Ovary (tissue), 7 donors: ENCODE measurements at regions not wholly inside any gene's neighbourhood (a gene's known extent, or its start where the extent isn't known, plus 50 kb on each side); places are given as distances from the start of the nearest gene placed in this dataset.

Source experiments
- DNase-seq, 5 donors: peaks; one replicate each; pipeline ENCODE4 v3.0.0-alpha.2; 2019 to 2020
- H3K27ac ChIP-seq, 2 donors: fragments of 200-600 bp; one replicate each; pipeline versions ENCODE4 v1.5.1 to v1.8.0; 2019 to 2022
- H3K27me3 ChIP-seq: fragments of 200-600 bp; one replicate; pipeline ENCODE4 v1.8.0; 2022
- H3K36me3 ChIP-seq: fragments of 200-600 bp; sonication (generic); one replicate; pipeline ENCODE4 v1.5.1; 2019
- H3K4me1 ChIP-seq: one replicate; pipeline ENCODE4 v1.8.1; 2013; ENCODE audit warnings: mild to moderate bottlenecking, moderate library complexity; ENCODE audit not compliant: insufficient read depth
- H3K4me3 ChIP-seq: fragments of 200-600 bp; sonication (generic); one replicate; pipeline ENCODE4 v1.5.1; 2017
- H3K9me3 ChIP-seq, 2 donors: fragments of 200-600 bp in 1 of 2; sonication (generic) in 1 of 2; one replicate each; pipeline versions ENCODE4 v1.5.1 to v1.8.1; 2013 to 2019; ENCODE audit warnings: mild to moderate bottlenecking in 1 of 2, moderate library complexity in 1 of 2
- EP300 ChIP-seq: sonication (generic); formaldehyde crosslinking; IDR thresholded peaks from one replicate; pipeline ENCODE4 v1.6.1; 2017; ENCODE audit warnings: antibody characterized with exemption
- POLR2A ChIP-seq: fragments of 450-650 bp; IDR thresholded peaks from one replicate; pipeline ENCODE4 v1.6.1; 2017; ENCODE audit warnings: antibody characterized with exemption, mild to moderate bottlenecking, moderate library complexity
- WGBS, 3 donors: extraction: QIAGEN DNeasy Blood & Tissue Kit in 1 of 3; methylation state at CpG; one replicate each; pipeline versions ENCODE4 v1.1.5 to v1.1.7; 2013 to 2017; 5-methylcytosine and 5-hydroxymethylcytosine counted together
- intact Hi-C, 4 donors: fragments of 100-400 bp; cut with DNase I; formaldehyde crosslinking; loops; one replicate each; pipeline versions ENCODE4 v1.11.0 to v1.15.1; 2022 to 2023
- TF ChIP-seq, protein P1 (sequence below), 3 donors: fragments of 450-650 bp in 2 of 3; fragments of 200-600 bp in 1 of 3; IDR thresholded peaks; one replicate each; pipeline versions ENCODE4 v1.5.1 to v1.8.0; 2016 to 2022; ENCODE audit warnings: antibody characterized with exemption in 3 of 3, mild to moderate bottlenecking in 1 of 3
- donor health status: DM: no; HTN: no; CAD: no; lungs with moderate emphysema.
- donor health status: DM: no; HTN: no; CAD: no.
- donor health status: Bipolar disorder and iron deficiency.
- donor health status: DM: no; HTN: no; CAD: no.
- donor health status: DM: yes; HTN: yes; CAD: no.

DNA sequence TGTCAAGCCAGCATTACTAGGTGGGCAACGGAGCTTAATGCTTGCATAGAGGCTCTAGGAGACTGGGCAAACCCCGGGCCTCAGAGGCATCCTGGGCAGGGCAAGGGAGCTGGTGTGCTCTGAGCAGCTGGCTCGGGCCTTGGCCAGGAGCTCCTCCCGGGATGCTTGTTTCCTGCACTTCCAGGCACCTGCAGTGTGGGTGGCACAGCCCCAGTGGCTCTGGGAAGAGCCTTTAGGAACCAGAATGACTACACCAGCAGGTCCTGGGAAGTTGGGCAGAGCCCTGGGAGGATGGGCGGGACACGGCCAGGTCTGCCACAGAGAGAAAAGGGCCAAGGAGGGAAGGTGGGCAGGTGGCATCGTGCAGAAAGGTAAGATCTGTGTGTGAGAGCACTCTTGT is 80.4 kb upstream of the CD93 start:
- DNase-seq = peak in 1 of 5 donors; percentile 5
- Histone ChIP-seq H3K27me3 (no peaks in the 10 kb centered on the region), H3K36me3 (no peaks in the 10 kb centered on the region)

DNA sequence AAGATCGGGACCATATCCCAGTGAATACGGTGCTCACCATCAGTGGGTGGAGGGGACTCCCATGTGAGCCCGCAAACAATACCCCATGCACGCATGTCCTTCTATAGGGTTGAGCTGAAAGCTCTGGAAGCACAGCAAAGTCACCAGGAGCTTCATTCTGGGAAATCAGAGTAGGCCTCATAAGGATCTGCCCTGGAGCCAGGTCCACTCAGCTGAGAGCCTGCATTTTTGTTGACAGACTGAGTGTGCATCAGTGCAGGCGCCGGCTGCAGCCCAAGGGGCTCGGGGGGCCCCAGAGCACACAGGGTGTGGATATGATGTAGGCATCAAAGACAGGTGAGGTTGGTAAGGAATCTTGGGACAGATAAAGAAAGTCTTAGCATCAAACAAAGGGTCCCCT is 79.8 kb upstream of the CD93 start:
- H3K27ac ChIP-seq = no peak overlapping the region
- H3K9me3 ChIP-seq = no peaks in the 10 kb centered on the region
- peaks cover 2% of the 10 kb centered on the region for H3K4me1 ChIP-seq
- intact Hi-C loops = no loop called here
- H3K36me3 ChIP-seq = no peaks in the 10 kb centered on the region
- WGBS, 3 donors = 96 to 99% (median 97%) methylated on average over 7 of the region's 7 CpGs
- DNase-seq = no peak
- no peak overlapping the region for H3K4me3 ChIP-seq
- no peak for TF ChIP-seq EP300
- TF ChIP-seq POLR2A = no peak
- TF ChIP-seq, protein P1, sequence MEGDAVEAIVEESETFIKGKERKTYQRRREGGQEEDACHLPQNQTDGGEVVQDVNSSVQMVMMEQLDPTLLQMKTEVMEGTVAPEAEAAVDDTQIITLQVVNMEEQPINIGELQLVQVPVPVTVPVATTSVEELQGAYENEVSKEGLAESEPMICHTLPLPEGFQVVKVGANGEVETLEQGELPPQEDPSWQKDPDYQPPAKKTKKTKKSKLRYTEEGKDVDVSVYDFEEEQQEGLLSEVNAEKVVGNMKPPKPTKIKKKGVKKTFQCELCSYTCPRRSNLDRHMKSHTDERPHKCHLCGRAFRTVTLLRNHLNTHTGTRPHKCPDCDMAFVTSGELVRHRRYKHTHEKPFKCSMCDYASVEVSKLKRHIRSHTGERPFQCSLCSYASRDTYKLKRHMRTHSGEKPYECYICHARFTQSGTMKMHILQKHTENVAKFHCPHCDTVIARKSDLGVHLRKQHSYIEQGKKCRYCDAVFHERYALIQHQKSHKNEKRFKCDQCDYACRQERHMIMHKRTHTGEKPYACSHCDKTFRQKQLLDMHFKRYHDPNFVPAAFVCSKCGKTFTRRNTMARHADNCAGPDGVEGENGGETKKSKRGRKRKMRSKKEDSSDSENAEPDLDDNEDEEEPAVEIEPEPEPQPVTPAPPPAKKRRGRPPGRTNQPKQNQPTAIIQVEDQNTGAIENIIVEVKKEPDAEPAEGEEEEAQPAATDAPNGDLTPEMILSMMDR (IDR thresholded peaks at IDR 0.05) = no peak
- H3K27me3 ChIP-seq = no peaks in the 10 kb centered on the region

More for the DNA sequence above, 80.4 kb upstream of the CD93 start:
- no peak overlapping the region for H3K27ac ChIP-seq
- peaks cover 2% of the 10 kb centered on the region for H3K4me1 ChIP-seq
- 95 to 96% (median 95%) methylated on average over 7 of the region's 7 CpGs for WGBS, 3 donors
- H3K9me3 ChIP-seq = no peaks in the 10 kb centered on the region
- H3K4me3 ChIP-seq = no peak overlapping the region
- intact Hi-C loops = no loop called here
- TF ChIP-seq, protein P1 (IDR thresholded peaks at IDR 0.05) = no peak
- TF ChIP-seq POLR2A (no peak), EP300 (no peak)

DNA sequence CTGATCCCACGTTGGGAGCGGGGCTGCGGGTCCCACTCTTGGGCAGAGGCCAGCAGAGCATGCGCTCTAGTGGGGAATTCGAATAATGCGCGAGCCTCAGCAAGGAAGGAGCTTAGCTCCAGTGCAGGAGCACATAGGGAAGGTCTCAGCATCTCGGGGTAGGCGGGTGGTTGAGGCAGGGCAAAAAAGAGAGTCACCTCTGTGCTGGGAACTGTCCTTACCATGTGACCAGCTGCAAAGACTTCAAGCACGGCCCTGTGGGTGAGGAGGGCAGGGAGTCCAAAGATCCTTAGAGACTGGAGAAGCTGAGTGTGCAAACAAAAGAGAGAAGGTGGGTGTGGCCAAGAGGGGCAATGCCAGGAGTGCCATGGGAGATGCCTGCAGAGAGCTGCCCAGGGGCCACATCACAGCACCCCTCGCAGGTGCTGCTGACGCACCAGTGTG is 79.2 kb upstream of the CD93 start:
- DNase-seq = peak in 1 of 5 donors; percentile 9
- intact Hi-C loops = no loop called here
- Histone ChIP-seq H3K27me3 (no peaks in the 10 kb centered on the region), H3K9me3 (no peaks in the 10 kb centered on the region), H3K36me3 (no peaks in the 10 kb centered on the region), H3K4me1 (peaks cover 2% of the 10 kb centered on the region), H3K27ac (no peak overlapping the region), H3K4me3 (no peak overlapping the region)
- TF ChIP-seq POLR2A (no peak), EP300 (no peak)
- TF ChIP-seq, protein P1 (IDR thresholded peaks at IDR 0.05) = no peak
- 71 to 75% (median 73%) methylated on average over 12 of the region's 12 CpGs for WGBS, 3 donors

DNA sequence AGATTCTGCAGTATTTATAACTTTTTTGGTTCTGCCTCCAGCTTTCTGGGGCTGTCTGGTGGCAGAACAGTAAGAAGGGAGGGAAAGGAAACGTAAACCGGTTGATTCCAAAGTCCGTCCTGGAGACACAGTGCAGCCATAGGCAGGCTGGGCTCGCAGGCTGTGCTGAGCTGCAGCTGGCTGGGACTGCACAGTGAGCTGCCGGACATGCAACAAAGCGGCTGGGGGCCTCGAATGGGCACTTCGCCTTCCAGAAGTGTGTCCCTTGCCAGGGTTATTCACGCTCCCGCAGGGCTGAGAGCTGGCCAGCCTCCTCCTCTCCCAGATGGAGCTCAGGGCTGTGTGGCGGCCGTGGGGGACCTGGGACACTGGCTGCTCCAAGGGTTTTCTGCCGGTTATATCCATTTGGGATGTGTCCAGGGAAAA is 78.1 kb upstream of the CD93 start:
- no peak for TF ChIP-seq POLR2A
- DNase-seq = peak in 4 of 5 donors; percentile 44 to 67 (median 50)
- Histone ChIP-seq H3K4me1 (peaks cover 2% of the 10 kb centered on the region), H3K9me3 (no peaks in the 10 kb centered on the region), H3K4me3 (no peak overlapping the region), H3K27ac (no peak overlapping the region), H3K36me3 (no peaks in the 10 kb centered on the region), H3K27me3 (no peaks in the 10 kb centered on the region)
- intact Hi-C loops = no loop called here
- 20 to 29% (median 22%) methylated on average over 13 of the region's 13 CpGs for WGBS, 3 donors

DNA sequence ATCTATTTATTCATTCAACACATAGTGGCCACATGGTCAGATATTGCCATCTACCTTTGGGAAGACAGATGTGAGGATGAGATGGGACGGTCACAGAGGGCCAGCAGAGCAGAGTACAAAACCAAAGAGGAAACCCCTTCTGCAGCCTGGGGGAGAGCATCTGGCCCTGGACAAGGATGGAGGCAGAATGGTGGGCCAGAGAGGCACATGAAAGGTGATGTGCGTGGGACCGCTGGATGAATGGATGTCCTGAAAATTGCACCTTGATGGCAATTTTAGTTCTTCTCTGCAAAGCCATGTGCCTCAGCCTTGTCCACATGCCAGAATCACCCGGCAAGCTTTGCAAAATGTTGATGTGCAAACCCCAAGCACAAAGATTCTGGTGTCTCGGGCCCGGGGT is 77.4 kb upstream of the CD93 start:
- intact Hi-C loops = no loop called here
- Histone ChIP-seq H3K4me1 (peaks cover 3% of the 10 kb centered on the region), H3K27ac (no peak overlapping the region), H3K36me3 (no peaks in the 10 kb centered on the region), H3K4me3 (no peak overlapping the region), H3K27me3 (no peaks in the 10 kb centered on the region), H3K9me3 (no peaks in the 10 kb centered on the region)
- 93 to 96% (median 95%) methylated on average over 6 of the region's 6 CpGs for WGBS, 3 donors
- DNase-seq = peak in 1 of 5 donors; percentile 11
- TF ChIP-seq, protein P1 (IDR thresholded peaks at IDR 0.05) = no peak
- TF ChIP-seq POLR2A (no peak), EP300 (no peak)
